WERI-Rb-1 (cell line): ENCODE measurements at regions not wholly inside any gene's neighbourhood (a gene's known extent, or its start where the extent isn't known, plus 50 kb on each side); places are given as distances from the start of the nearest gene placed in this dataset.
"Not testable (repeated sequence)": the region's sequence is repeated elsewhere in the genome, so short reads cannot be mapped to it uniquely, and the experiment has no call there.

ENCODE experiments used
- DNase-seq: peaks from one replicate; pipeline ENCODE4 v3.0.0-alpha.2; 2020
- H3K27ac ChIP-seq: fragments of 250-450 bp; sonication (Bioruptor Pico); 2 replicates; pipeline ENCODE4 v1.5.1; 2020; ENCODE audit warnings: mild to moderate bottlenecking, moderate library complexity
- H3K27me3 ChIP-seq: fragments of 250-450 bp; sonication (Bioruptor Pico); 2 replicates; pipeline ENCODE4 v1.5.1; 2021; ENCODE audit warnings: mild to moderate bottlenecking, low read depth, moderate library complexity; ENCODE audit not compliant: insufficient read depth, severe bottlenecking
- H3K36me3 ChIP-seq: fragments of 250-450 bp; sonication (Bioruptor Pico); 2 replicates; pipeline ENCODE4 v1.5.1; 2020; ENCODE audit warnings: mild to moderate bottlenecking, moderate library complexity
- H3K4me3 ChIP-seq: 2 replicates; pipeline ENCODE4 v1.5.1; 2011; ENCODE audit warnings: low read depth, mild to moderate bottlenecking, control low read depth, low read length
- H3K9me3 ChIP-seq: fragments of 250-450 bp; sonication (Bioruptor Pico); 2 replicates; pipeline ENCODE4 v1.5.1; 2021; ENCODE audit warnings: mild to moderate bottlenecking, moderate library complexity; ENCODE audit not compliant: severe bottlenecking
- TF ChIP-seq, protein P1 (sequence below): IDR thresholded peaks from 2 replicates; pipeline ENCODE4 v1.5.1; 2011; ENCODE audit warnings: low read depth, mild to moderate bottlenecking, control low read depth, inconsistent platforms, low read length

DNA sequence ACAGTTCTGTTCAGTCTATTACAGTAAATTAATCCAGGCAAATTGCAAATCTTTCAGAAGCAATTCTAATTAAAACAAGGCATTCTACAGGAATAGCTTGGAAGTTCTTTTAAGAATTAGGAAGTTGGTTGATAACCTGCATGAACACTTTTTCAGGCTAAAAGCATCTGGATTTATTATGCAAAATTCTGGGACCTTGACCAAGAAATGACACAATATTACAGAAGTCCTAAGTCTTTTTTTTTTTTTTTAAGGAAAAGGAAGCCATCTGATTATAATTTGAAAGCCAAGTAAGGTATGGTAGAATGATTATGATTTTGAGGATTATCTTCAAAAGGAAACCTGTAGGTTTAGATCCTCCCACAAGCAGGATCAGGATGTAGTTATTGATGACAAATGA is 74.7 kb upstream of the KCNK2 start:
- H3K4me3 ChIP-seq = no peak overlapping the region
- no peak overlapping the region for H3K27ac ChIP-seq
- H3K9me3 ChIP-seq = no peaks in the 10 kb centered on the region
- TF ChIP-seq, protein P1, sequence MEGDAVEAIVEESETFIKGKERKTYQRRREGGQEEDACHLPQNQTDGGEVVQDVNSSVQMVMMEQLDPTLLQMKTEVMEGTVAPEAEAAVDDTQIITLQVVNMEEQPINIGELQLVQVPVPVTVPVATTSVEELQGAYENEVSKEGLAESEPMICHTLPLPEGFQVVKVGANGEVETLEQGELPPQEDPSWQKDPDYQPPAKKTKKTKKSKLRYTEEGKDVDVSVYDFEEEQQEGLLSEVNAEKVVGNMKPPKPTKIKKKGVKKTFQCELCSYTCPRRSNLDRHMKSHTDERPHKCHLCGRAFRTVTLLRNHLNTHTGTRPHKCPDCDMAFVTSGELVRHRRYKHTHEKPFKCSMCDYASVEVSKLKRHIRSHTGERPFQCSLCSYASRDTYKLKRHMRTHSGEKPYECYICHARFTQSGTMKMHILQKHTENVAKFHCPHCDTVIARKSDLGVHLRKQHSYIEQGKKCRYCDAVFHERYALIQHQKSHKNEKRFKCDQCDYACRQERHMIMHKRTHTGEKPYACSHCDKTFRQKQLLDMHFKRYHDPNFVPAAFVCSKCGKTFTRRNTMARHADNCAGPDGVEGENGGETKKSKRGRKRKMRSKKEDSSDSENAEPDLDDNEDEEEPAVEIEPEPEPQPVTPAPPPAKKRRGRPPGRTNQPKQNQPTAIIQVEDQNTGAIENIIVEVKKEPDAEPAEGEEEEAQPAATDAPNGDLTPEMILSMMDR = no peak
- H3K27me3 ChIP-seq = no peaks in the 10 kb centered on the region
- no peaks in the 10 kb centered on the region for H3K36me3 ChIP-seq
- DNase-seq = no peak

DNA sequence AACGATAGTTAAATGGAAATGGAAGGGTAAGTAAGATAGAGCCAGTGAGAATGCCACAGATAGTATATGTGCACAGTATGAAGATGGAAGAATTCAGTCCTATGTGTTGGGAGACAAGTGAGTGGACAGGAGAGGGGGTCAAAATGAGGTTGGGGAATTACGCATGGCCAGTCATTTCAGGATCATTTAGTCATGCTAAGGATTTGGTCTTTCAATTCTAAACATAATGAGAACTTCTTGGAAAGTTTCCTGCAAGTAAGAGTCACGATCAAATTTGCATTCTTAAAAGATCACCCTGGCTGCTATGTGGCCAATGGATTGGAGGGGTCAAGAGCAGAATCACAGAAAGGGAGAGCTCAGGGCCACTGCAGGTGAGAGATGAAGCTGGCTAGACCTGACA is 64.0 kb upstream of the KCNK2 start:
- Histone ChIP-seq H3K4me3 (no peak overlapping the region), H3K27ac (no peak overlapping the region), H3K9me3 (no peaks in the 10 kb centered on the region), H3K36me3 (no peaks in the 10 kb centered on the region), H3K27me3 (no peaks in the 10 kb centered on the region)
- TF ChIP-seq, protein P1 = no peak
- no peak for DNase-seq

DNA sequence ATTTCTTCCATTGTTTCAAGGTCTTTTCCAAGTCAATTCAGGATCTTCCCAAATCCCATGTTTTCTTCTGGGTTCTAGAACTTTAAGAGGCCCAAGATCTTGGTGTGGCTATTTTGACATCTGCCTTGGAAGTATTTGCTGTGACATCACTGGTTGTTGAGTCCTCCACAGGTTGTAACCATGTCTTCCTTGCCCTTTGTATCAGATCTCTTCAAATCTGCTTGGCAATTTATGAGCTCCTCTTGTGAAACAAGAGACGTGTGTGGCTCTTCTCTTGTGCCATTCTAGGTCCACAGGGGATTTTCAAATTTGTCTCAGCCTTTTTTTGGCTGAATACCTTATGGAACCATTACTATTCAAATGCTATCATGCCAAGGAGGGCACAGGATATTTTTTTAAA is 60.3 kb upstream of the KCNK2 start:
- TF ChIP-seq, protein P1 = no peak
- no peaks in the 10 kb centered on the region for H3K9me3 ChIP-seq
- H3K4me3 ChIP-seq = no peak overlapping the region
- no peak for DNase-seq
- no peaks in the 10 kb centered on the region for H3K36me3 ChIP-seq
- H3K27me3 ChIP-seq = no peaks in the 10 kb centered on the region
- no peak overlapping the region for H3K27ac ChIP-seq

DNA sequence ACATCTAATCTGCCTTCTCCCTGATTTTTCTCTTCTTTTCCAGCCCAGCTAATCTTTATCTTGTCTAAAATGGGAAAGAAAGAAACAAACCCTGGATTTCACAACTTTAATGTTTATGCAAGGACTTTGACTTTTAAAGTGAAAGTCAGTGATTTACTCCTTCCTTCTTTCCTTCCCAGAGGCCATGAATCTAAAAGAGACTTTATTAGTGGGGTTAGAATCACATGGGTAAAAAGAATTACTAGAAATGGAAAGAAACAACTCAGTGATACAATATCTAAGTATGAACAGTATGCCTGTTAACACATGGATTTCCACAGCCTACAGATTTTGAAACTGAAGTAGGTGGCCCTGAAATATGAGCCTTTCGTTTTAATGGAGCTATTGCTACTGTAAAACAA is 59.8 kb upstream of the KCNK2 start:
- Histone ChIP-seq H3K27me3 (no peaks in the 10 kb centered on the region), H3K4me3 (no peak overlapping the region), H3K27ac (no peak overlapping the region), H3K36me3 (no peaks in the 10 kb centered on the region), H3K9me3 (no peaks in the 10 kb centered on the region)
- DNase-seq = no peak
- TF ChIP-seq, protein P1 = no peak

DNA sequence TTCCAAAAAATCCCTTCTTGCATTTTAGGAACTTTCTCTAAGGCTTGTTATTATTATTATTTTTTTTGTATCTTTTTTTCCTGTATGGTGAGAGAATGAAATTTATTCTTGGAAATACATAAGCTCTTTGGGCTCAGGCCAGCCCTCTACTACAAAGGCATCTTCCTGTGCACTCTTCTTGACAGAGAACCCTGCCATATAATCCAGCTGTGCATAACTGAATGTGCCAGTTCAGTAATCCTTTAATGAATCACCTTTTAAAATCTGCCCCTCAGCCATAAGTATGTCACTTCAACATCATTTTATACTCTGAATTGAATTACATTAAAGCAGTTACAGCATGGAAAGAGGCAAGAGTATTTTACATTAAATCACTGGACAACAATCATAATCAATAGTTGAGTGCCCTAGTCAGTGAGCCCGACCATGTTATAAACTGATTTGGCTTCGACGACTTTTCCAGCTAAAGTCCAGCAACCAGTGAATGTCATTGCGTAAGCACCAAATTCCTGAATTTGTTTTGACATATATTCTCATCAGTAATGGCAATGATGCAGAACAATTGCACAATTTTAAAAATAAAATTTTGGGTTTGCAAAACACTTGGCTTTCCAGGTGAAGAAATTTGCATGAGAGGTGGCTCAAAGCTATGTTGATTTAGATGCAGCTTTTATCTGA is 59.2 kb upstream of the KCNK2 start:
- Histone ChIP-seq H3K27me3 (no peaks in the 10 kb centered on the region), H3K9me3 (no peaks in the 10 kb centered on the region), H3K27ac (no peak overlapping the region), H3K36me3 (no peaks in the 10 kb centered on the region), H3K4me3 (no peak overlapping the region)
- TF ChIP-seq, protein P1 = no peak
- no peak for DNase-seq

DNA sequence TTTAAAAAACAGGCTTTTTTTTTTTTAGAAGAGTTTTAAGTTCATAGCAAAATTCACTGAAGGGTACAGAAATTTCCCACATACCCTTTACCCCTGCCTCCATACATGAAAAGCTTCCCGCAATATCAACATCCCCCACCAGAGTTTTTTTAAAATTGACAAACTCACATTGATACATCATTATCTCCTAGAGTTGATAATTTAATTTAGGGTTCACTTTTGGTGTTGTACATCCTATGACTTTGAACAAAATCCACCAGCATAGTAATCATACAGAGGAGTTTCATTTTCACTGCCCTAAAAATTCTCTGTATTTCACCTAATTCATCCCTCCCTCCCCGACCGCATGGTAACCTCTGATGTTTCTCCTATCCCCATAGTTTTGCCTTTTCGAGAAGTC is 53.6 kb upstream of the KCNK2 start:
- Histone ChIP-seq H3K36me3 (no peaks in the 10 kb centered on the region), H3K4me3 (no peak overlapping the region), H3K27ac (no peak overlapping the region), H3K27me3 (no peaks in the 10 kb centered on the region), H3K9me3 (no peaks in the 10 kb centered on the region)
- DNase-seq = no peak
- TF ChIP-seq, protein P1 = no peak

DNA sequence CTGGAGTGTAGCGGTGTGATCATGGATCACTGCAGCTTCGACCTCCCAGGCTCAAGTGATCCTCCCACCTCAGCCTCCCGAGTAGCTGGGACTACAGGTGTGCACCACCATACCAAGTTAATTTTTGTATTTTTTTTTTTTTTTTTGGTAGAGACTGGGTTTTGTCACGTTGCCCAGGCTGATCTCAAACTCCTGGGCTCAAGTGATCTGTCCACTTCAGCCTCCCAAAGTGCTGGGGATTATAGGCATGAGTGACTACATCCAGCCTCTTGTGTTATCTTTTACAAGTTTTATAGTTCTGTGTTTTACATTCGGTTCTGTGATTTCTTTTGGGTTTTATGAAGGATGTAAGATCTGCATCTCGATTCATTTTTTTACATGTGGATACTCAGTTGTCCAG is 52.0 kb upstream of the KCNK2 start:
- not testable (repeated sequence) for H3K27me3 ChIP-seq, H3K4me3 ChIP-seq, H3K36me3 ChIP-seq, DNase-seq, H3K27ac ChIP-seq, H3K9me3 ChIP-seq
